NB4 (cell line): ENCODE measurements at regions not wholly inside any gene's neighbourhood (a gene's known extent, or its start where the extent isn't known, plus 50 kb on each side); places are given as distances from the start of the nearest gene placed in this dataset.

ENCODE experiments used
- DNase-seq: peaks from one replicate; pipeline ENCODE4 v3.0.0; 2010; ENCODE audit warnings: low read depth
- H3K4me3 ChIP-seq: one replicate; pipeline ENCODE4 v1.5.1; 2011; ENCODE audit warnings: mild to moderate bottlenecking, low read depth, low read length, moderate library complexity
- CTCF ChIP-seq: IDR thresholded peaks from one replicate; pipeline ENCODE4 v1.5.1; 2012; ENCODE audit warnings: low read depth, low read length
- MAX ChIP-seq: IDR thresholded peaks from 2 replicates; pipeline ENCODE4 v1.6.1; 2011; ENCODE audit warnings: low read depth, low read length
- MYC ChIP-seq: IDR thresholded peaks from 2 replicates; pipeline ENCODE4 v1.6.1; 2011; ENCODE audit warnings: low read depth, low read length
- POLR2A ChIP-seq: IDR thresholded peaks from 2 replicates; pipeline ENCODE4 v1.6.1; 2011; ENCODE audit warnings: mild to moderate bottlenecking; ENCODE audit not compliant: insufficient read length; ENCODE audit errors: extremely low read depth

DNA sequence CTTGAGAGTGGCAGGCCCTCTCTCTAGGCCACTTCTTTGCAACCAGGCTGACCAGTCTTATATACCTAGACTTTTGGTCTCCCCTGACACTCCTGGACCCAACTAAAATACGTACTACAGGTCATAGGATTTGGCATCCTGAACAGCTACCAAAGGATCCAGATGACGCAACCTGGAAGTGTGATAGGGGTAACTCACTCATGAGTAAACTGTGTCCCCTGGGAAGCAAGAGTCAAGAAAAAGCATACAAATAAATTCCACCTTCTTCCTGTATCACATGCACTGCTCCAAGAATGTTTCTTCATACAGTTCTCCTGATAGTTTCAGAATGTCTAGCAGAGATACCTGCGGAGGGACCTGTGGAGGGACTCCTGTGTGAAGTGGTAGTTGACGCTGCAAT is 172.3 kb downstream of the MDFIC start:
- no peak for TF ChIP-seq MYC
- no peak for TF ChIP-seq POLR2A
- TF ChIP-seq MAX: no peak
- no peak for TF ChIP-seq CTCF
- DNase-seq: peak; percentile 13
- H3K4me3 ChIP-seq: no peak overlapping the region

- TF ChIP-seq CTCF (no peak), POLR2A (no peak), MAX (no peak), MYC (no peak)
- no peak for DNase-seq
- no peak overlapping the region for H3K4me3 ChIP-seq
Observed at GRCh38 chr7:115088893-115089292, 167.0 kb downstream of the MDFIC start.

GRCh38 chr7:115087437-115087836 is 165.5 kb downstream of the MDFIC start:
- TF ChIP-seq CTCF (no peak), MAX (no peak), MYC (no peak), POLR2A (no peak)
- no peak overlapping the region for H3K4me3 ChIP-seq
- no peak for DNase-seq

DNA sequence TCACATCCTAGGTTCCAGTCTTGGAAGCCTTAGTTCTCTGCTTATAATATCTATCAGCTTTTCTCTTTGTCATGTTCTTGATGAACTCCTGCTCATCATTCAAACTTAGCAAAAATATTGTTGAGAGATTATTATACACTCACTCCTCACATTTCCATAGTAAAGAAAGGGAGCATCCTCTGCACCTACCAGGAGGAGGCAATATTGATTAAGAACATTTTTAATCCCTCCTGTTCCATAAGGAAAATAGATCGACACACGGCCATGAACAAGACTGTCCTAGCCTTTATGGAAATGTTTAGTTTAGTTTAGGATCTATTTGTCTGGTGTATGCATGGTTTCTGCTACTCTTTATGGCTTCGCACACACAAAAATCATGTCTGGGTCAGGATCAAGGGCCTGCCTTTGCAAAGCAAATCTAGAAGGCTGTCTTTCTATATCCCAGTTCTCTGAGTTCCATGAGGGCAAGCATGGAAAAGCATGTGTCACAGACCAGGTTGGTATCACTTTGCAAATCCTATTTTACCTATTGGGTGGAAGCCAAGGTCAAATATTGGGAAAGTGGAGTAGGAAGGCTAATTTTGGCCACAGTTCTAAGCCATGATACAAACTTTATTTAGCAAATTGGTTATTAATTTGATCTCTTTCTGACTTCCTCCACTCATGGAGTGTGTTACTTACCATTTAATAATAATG is 164.4 kb downstream of the MDFIC start:
- no peak for DNase-seq
- TF ChIP-seq MAX (no peak), MYC (no peak), POLR2A (no peak), CTCF (no peak)
- no peak overlapping the region for H3K4me3 ChIP-seq

DNA sequence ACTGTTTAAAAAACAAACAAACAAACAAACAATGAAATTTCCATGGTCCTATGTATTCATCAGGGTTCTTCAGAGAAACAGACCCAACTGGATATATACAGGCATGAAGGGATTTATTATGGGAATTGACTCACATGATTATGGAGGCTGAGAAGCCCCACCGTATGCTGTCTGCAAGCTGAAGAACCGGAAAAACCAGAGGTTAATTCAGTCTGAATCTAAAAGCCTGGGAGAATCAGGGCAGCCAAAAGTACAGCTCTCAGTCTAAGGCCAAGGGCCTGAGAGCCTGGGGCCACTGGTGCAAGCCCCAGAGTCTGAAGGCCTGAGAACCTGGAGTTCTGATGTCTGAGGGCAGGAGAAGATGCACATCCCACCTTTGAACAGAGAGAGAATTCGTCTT is 163.5 kb downstream of the MDFIC start:
- H3K4me3 ChIP-seq: no peak overlapping the region
- TF ChIP-seq POLR2A: no peak
- TF ChIP-seq MYC: no peak
- no peak for TF ChIP-seq CTCF
- TF ChIP-seq MAX: no peak
- no peak for DNase-seq

DNA sequence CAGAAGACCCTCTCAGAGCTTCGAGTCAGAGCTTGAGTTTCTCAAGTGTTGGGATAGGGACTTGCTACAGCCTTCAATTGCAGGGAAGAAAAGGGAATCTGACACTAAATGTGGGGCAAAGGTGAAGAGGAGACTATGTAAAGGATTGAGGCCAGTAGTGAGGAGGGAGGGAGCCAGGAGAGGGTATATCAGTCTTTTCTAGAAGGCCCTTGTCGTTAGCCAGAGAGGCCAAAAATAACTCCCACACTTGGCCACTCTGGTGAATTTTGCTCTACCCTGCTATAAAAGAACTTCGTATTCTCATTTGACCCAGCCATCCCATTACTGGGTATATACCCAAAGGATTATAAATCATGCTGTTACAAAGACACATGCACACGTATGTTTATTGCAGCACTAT is 162.0 kb downstream of the MDFIC start:
- no peak for DNase-seq
- no peak overlapping the region for H3K4me3 ChIP-seq
- TF ChIP-seq CTCF (no peak), MYC (no peak), MAX (no peak), POLR2A (no peak)
